ENCODE measurements at regions not wholly inside any gene's neighbourhood (a gene's known extent, or its start where the extent isn't known, plus 50 kb on each side); places are given as distances from the start of the nearest gene placed in this dataset.
"Not testable (repeated sequence)": the region's sequence is repeated elsewhere in the genome, so short reads cannot be mapped to it uniquely, and the experiment has no call there.

GRCh38 chr4:160370046-160370445, 1267.2 kb downstream of the RAPGEF2 start:
- DNase-seq: no peak

GRCh38 chr4:160371446-160371845, 1268.6 kb downstream of the RAPGEF2 start:
- no peak for DNase-seq

- DNase-seq: no peak
Measured at GRCh38 chr4:160372390-160372789, 1269.5 kb downstream of the RAPGEF2 start.

GRCh38 chr4:160373911-160374310, 1271.0 kb downstream of the RAPGEF2 start:
- no peak for DNase-seq

- DNase-seq: no peak
Measured at GRCh38 chr4:160375772-160376452, 1273.0 kb downstream of the RAPGEF2 start.

GRCh38 chr4:160386846-160387245, 1284.0 kb downstream of the RAPGEF2 start:
- no peak for DNase-seq

- DNase-seq: no peak
Measured at GRCh38 chr4:160399826-160400225, 1296.9 kb downstream of the RAPGEF2 start.

GRCh38 chr4:160403081-160403480, 1300.2 kb downstream of the RAPGEF2 start:
- no peak for DNase-seq

GRCh38 chr4:160406263-160406825, 1303.5 kb downstream of the RAPGEF2 start:
- no peak for DNase-seq

- no peak for DNase-seq
Measured at GRCh38 chr4:160414496-160414895, 1311.6 kb downstream of the RAPGEF2 start.

GRCh38 chr4:160423879-160424451, 1321.1 kb downstream of the RAPGEF2 start:
- no peak for DNase-seq

GRCh38 chr4:160426233-160426632, 1323.4 kb downstream of the RAPGEF2 start:
- DNase-seq: no peak

- no peak for DNase-seq
Measured at GRCh38 chr4:160450876-160451275, 1348.0 kb downstream of the RAPGEF2 start.

- not testable (repeated sequence) for DNase-seq
Measured at GRCh38 chr4:160481696-160482690, 1379.1 kb downstream of the RAPGEF2 start.

GRCh38 chr4:160485071-160485687, 1382.3 kb downstream of the RAPGEF2 start:
- no peak for DNase-seq

- no peak for DNase-seq
Measured at GRCh38 chr4:160492181-160492580, 1389.3 kb downstream of the RAPGEF2 start.

- no peak for DNase-seq
Measured at GRCh38 chr4:160493206-160493605, 1390.3 kb downstream of the RAPGEF2 start.

- no peak for DNase-seq
Measured at GRCh38 chr4:160495356-160495755, 1392.5 kb downstream of the RAPGEF2 start.

- no peak for DNase-seq
Measured at GRCh38 chr4:160498211-160498610, 1395.3 kb downstream of the RAPGEF2 start.

- no peak for DNase-seq
Measured at GRCh38 chr4:160505724-160506123, 1402.8 kb downstream of the RAPGEF2 start.

GRCh38 chr4:160510928-160511327, 1408.0 kb downstream of the RAPGEF2 start:
- no peak for DNase-seq

- no peak for DNase-seq
Measured at GRCh38 chr4:160514126-160514525, 1411.2 kb downstream of the RAPGEF2 start.

GRCh38 chr4:160523231-160523630, 1420.4 kb downstream of the RAPGEF2 start:
- no peak for DNase-seq

All from NCI-H524 (cell line).